Endothelial cell (in vitro differentiated cells): ENCODE measurements at regions not wholly inside any gene's neighbourhood (a gene's known extent, or its start where the extent isn't known, plus 50 kb on each side); places are given as distances from the start of the nearest gene placed in this dataset.

Experiments
- DNase-seq: peaks from one replicate; pipeline ENCODE4 v3.0.0; 2021; ENCODE audit warnings: low spot score
- H3K27ac Mint-ChIP-seq: one replicate; pipeline ENCODE4 v1.8.0; 2021; ENCODE audit warnings: mixed read lengths, inconsistent platforms; ENCODE audit not compliant: unreplicated experiment
- H3K27me3 Mint-ChIP-seq: one replicate; pipeline ENCODE4 v1.8.0; 2021; ENCODE audit warnings: mild to moderate bottlenecking, moderate library complexity, mixed read lengths, inconsistent platforms; ENCODE audit not compliant: unreplicated experiment
- H3K36me3 Mint-ChIP-seq: one replicate; pipeline ENCODE4 v1.8.0; 2021; ENCODE audit warnings: mild to moderate bottlenecking, low read depth, mixed read lengths, inconsistent platforms; ENCODE audit not compliant: unreplicated experiment
- H3K4me1 Mint-ChIP-seq: one replicate; pipeline ENCODE4 v1.8.0; 2021; ENCODE audit warnings: mild to moderate bottlenecking, mixed read lengths, inconsistent platforms; ENCODE audit not compliant: unreplicated experiment
- H3K4me3 Mint-ChIP-seq: one replicate; pipeline ENCODE4 v1.8.0; 2021; ENCODE audit warnings: mild to moderate bottlenecking, mixed read lengths, inconsistent platforms; ENCODE audit not compliant: unreplicated experiment
- H3K9me3 Mint-ChIP-seq: one replicate; pipeline ENCODE4 v1.8.0; 2021; ENCODE audit warnings: mixed read lengths, inconsistent platforms; ENCODE audit not compliant: unreplicated experiment
- TF ChIP-seq, protein P1 (sequence below): fragments of 200-600 bp; sonication (generic); IDR thresholded peaks from one replicate; pipeline ENCODE4 v1.5.0; 2021; ENCODE audit warnings: antibody characterized with exemption; ENCODE audit not compliant: unreplicated experiment

- no peaks in the 10 kb centered on the region for H3K36me3 Mint-ChIP-seq
- H3K4me1 Mint-ChIP-seq: no peaks in the 10 kb centered on the region
- no peak for DNase-seq
- no peak overlapping the region for H3K4me3 Mint-ChIP-seq
- TF ChIP-seq, protein P1, sequence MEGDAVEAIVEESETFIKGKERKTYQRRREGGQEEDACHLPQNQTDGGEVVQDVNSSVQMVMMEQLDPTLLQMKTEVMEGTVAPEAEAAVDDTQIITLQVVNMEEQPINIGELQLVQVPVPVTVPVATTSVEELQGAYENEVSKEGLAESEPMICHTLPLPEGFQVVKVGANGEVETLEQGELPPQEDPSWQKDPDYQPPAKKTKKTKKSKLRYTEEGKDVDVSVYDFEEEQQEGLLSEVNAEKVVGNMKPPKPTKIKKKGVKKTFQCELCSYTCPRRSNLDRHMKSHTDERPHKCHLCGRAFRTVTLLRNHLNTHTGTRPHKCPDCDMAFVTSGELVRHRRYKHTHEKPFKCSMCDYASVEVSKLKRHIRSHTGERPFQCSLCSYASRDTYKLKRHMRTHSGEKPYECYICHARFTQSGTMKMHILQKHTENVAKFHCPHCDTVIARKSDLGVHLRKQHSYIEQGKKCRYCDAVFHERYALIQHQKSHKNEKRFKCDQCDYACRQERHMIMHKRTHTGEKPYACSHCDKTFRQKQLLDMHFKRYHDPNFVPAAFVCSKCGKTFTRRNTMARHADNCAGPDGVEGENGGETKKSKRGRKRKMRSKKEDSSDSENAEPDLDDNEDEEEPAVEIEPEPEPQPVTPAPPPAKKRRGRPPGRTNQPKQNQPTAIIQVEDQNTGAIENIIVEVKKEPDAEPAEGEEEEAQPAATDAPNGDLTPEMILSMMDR: no peak
- no peaks in the 10 kb centered on the region for H3K27me3 Mint-ChIP-seq
- H3K9me3 Mint-ChIP-seq: no peaks in the 10 kb centered on the region
- H3K27ac Mint-ChIP-seq: no peak overlapping the region
These were observed 63.4 kb upstream of the ADO start for GRCh38 chr10:62740885-62741745.

GRCh38 chr10:62741996-62742395 is 62.5 kb upstream of the ADO start:
- Mint-ChIP-seq H3K36me3 (no peaks in the 10 kb centered on the region), H3K27me3 (no peaks in the 10 kb centered on the region), H3K9me3 (no peaks in the 10 kb centered on the region), H3K4me3 (no peak overlapping the region), H3K4me1 (no peaks in the 10 kb centered on the region), H3K27ac (no peak overlapping the region)
- TF ChIP-seq, protein P1: no peak
- no peak for DNase-seq

- DNase-seq: no peak
- no peaks in the 10 kb centered on the region for H3K9me3 Mint-ChIP-seq
- no peak overlapping the region for H3K4me3 Mint-ChIP-seq
- TF ChIP-seq, protein P1: no peak
- H3K27ac Mint-ChIP-seq: no peak overlapping the region
- H3K4me1 Mint-ChIP-seq: no peaks in the 10 kb centered on the region
- H3K27me3 Mint-ChIP-seq: no peaks in the 10 kb centered on the region
- no peaks in the 10 kb centered on the region for H3K36me3 Mint-ChIP-seq
These were observed 61.9 kb upstream of the ADO start for GRCh38 chr10:62742536-62743061.

GRCh38 chr10:62744136-62744535 is 60.4 kb upstream of the ADO start:
- no peaks in the 10 kb centered on the region for H3K9me3 Mint-ChIP-seq
- DNase-seq: no peak
- H3K27ac Mint-ChIP-seq: no peak overlapping the region
- H3K4me1 Mint-ChIP-seq: no peaks in the 10 kb centered on the region
- H3K27me3 Mint-ChIP-seq: no peaks in the 10 kb centered on the region
- H3K36me3 Mint-ChIP-seq: no peaks in the 10 kb centered on the region
- H3K4me3 Mint-ChIP-seq: no peak overlapping the region
- TF ChIP-seq, protein P1: no peak

- TF ChIP-seq, protein P1: no peak
- H3K4me1 Mint-ChIP-seq: no peaks in the 10 kb centered on the region
- H3K27me3 Mint-ChIP-seq: no peaks in the 10 kb centered on the region
- H3K36me3 Mint-ChIP-seq: no peaks in the 10 kb centered on the region
- no peak for DNase-seq
- H3K9me3 Mint-ChIP-seq: no peaks in the 10 kb centered on the region
- no peak overlapping the region for H3K4me3 Mint-ChIP-seq
- no peak overlapping the region for H3K27ac Mint-ChIP-seq
These were observed 58.9 kb upstream of the ADO start for GRCh38 chr10:62745581-62745980.
